GM21786 (cell line): ENCODE measurements at regions not wholly inside any gene's neighbourhood (a gene's known extent, or its start where the extent isn't known, plus 50 kb on each side); places are given as distances from the start of the nearest gene placed in this dataset.

ENCODE experiments used
- ATAC-seq: cut with Tn5 transposase; IDR thresholded peaks from one replicate; pipeline ENCODE4 v1.9.1; 2021; ENCODE audit not compliant: unreplicated experiment

GRCh38 chr3:68173012-68173634 is 518.7 kb upstream of the SUCLG2 start:
- ATAC-seq = no peak

- ATAC-seq = no peak
Measured at GRCh38 chr3:68172039-68172438, 517.6 kb upstream of the SUCLG2 start.

- ATAC-seq = no peak
Measured at GRCh38 chr3:68163968-68164367, 509.6 kb upstream of the SUCLG2 start.

- ATAC-seq = no peak
Measured at GRCh38 chr3:68163062-68163461, 508.6 kb upstream of the SUCLG2 start.

- no peak for ATAC-seq
Measured at GRCh38 chr3:68162644-68163043, 508.2 kb upstream of the SUCLG2 start.

DNA sequence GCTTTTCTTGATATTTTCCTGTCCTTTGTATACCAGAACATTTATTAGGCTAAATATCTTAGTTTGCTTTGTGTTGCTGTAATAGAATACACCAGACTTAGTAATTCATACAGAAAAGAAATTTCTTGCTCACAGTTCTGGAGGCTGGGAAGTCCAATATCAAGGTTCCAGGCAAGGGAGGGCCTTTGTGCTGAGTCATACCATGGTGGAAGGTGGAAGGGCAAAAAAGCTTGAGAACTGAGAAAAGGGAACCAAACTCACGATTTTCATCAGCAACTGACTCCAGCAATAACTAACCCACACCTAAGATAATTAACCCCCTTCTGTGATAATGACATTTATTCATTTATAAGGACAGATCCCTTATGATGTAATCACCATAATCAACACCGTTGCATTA is 496.9 kb upstream of the SUCLG2 start:
- ATAC-seq = no peak

- ATAC-seq = no peak
Measured at GRCh38 chr3:68148447-68148846, 494.0 kb upstream of the SUCLG2 start.

- ATAC-seq = no peak
Measured at GRCh38 chr3:68142441-68142840, 488.0 kb upstream of the SUCLG2 start.

DNA sequence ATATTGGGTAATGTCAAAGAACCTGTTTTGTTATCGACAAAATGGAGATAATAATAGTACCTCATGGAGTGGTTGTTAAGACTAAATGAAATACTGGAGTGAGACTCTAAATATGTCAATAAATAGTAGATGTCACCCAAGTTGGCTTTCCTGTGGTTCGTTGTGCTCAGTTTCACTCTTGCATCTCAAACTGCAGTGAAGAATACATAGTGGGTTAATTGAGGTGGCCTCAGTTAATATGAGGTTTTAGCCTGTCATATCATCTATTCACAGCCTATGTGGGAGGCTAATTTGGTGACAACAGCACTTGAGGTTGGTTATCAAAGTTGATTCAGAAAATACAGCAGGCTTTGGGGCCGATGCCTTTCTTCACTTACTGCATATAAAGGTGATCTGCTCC is 485.5 kb upstream of the SUCLG2 start:
- ATAC-seq = no peak

DNA sequence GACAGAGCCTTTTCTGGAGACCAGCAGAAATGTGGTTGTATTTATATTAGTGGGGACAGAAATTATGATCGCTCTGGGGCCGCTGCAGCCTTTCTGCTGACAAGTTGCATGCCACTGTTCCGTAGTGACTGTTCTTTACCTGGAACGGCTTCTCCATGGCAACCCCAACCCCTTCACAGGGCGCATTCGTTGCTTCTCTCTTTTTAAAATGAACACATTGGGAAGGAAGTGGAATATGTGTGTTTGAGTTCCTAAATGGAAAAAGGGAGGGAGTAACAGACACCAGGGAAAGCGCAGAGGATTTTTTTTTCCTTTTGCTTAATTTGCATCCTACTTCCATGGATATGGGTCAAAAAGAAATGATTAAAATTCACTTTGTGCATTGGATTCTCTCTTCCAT is 482.0 kb upstream of the SUCLG2 start:
- ATAC-seq = no peak

- no peak for ATAC-seq
Measured at GRCh38 chr3:68135067-68135466, 480.7 kb upstream of the SUCLG2 start.

- ATAC-seq = no peak
Measured at GRCh38 chr3:68129065-68129464, 474.7 kb upstream of the SUCLG2 start.

DNA sequence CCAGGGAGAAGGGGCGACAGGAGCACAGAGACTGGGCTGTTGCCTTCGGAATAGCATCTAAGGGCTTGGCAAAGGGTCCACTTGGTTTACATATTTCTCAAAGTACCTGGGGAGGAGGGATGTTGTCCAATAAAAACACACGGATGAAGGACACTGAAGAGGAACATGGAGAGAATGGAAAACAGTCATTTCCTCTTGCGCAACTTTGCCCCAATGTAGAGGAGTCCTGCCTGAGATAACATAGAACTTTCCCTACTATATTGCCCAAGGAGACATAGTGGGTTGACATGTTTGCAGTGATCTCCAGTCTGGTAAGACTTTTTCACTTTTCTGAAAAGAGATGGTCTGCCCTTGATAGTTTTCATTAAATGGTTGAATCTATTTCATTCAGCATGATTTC is 468.8 kb upstream of the SUCLG2 start:
- ATAC-seq = no peak

DNA sequence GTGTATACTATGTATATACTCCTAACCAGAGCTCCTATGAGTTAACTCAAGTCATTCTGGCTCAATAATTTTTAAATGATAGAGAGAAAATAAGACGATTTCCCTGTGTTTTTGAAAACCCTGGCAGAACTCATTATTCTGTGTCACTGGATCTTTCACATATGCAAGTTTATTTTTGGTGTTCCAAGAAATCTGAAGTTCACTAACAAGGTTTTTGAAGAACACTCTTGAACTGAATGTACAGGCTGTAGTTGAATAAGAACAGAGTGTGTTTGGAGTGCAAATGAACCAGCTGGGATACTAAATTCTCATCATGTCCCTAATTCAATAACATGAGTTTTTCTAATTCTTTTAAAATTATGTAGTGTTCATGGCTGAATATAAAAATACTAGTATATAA is 466.9 kb upstream of the SUCLG2 start:
- no peak for ATAC-seq

- ATAC-seq = no peak
Measured at GRCh38 chr3:68116580-68116979, 462.2 kb upstream of the SUCLG2 start.

- ATAC-seq = no peak
Measured at GRCh38 chr3:68103811-68104210, 449.4 kb upstream of the SUCLG2 start.

- ATAC-seq = no peak
Measured at GRCh38 chr3:68090571-68090970, 436.2 kb upstream of the SUCLG2 start.

DNA sequence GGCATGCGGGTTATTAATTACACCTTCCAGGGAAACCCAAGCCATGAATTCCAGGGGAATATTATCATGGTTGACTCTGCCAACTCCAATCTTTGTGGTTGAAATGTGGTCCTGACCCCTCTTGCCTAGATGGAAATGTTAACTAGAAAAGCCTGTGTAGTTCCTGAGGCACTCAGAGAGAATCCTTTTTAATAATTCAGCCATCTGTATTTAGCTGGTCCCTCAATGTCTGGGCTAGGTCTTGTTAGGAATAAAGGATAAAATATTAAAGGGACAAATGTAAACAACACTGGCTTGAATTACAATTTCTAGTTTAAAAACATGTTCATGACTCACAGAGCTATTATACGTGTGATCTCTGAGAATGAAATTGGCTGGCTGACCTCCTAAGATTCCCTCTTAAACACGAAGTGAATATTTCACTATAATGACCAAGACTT is 435.2 kb upstream of the SUCLG2 start:
- no peak for ATAC-seq

- ATAC-seq = no peak
Measured at GRCh38 chr3:68088636-68089035, 434.2 kb upstream of the SUCLG2 start.

DNA sequence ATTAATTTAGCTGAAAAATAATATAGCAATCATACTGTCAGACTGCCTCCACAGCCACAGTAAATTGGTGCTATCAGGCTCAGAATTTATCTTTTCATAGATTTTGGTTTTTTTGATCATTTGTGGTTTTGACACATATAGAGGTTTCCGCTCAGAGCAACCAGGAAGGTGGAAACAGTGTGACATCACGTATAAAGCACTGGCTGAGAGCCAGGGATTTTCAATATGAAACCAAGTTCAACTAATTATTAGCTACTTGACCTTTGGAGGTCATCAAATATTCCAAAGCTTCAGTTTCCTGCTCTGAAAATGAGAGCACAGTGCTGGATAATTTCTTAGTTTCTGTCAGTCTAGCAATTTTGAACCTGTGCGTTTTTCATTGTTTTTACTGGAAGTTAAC is 433.8 kb upstream of the SUCLG2 start:
- no peak for ATAC-seq

- no peak for ATAC-seq
Measured at GRCh38 chr3:68072062-68072461, 417.6 kb upstream of the SUCLG2 start.

GRCh38 chr3:68070186-68070585 is 415.8 kb upstream of the SUCLG2 start:
- no peak for ATAC-seq

GRCh38 chr3:68067314-68067713 is 412.9 kb upstream of the SUCLG2 start:
- no peak for ATAC-seq

- no peak for ATAC-seq
Measured at GRCh38 chr3:68062926-68063325, 408.5 kb upstream of the SUCLG2 start.
